ENCODE measurements at regions not wholly inside any gene's neighbourhood (a gene's known extent, or its start where the extent isn't known, plus 50 kb on each side); places are given as distances from the start of the nearest gene placed in this dataset.

DNA sequence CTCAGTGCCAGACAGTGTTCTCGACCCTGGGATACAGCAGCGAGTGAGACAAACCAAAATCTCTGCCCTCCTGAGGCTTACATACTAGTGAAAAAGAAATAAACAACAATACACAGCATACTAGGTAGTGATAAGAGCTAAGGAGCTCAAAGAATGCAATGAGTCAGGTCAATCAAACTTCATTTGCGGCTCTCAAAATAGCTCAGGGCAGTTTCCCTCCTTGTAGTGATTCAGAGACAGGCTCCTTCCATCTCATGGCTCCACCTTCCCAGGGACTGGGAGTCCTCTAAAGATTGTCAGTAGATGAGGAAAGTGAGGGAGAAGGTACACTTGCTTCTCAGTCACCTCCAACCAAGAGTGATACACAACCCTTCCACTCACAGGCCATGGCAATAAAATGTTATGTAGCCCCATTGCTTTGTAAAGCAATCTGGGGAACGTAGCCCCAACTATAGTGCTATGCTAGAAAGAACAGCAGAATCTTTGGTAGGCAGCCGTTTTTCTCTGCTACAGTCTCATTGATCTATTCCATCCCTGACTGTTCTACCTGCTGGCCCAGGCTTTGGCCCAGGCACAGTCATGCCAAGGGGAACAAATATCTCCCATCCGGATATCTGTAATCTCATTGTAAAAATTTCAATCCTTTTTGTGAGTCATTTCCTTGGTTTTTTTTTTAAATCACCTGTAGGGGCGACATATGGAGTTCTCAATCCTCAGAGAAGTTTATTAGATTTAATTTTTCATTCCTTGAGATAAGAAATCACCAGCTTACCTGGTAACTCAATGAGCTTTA, 183.1 kb upstream of the S100G start:
- TF ChIP-seq EZH2 (IDR thresholded peaks at IDR 0.05; ENCODE audit: borderline replicate concordance) (no peak), EZH2phosphoT487 (IDR thresholded peaks at IDR 0.05; ENCODE audit: low read depth, severe bottlenecking, unreplicated experiment) (no peak)
- TF ChIP-seq, protein P1, sequence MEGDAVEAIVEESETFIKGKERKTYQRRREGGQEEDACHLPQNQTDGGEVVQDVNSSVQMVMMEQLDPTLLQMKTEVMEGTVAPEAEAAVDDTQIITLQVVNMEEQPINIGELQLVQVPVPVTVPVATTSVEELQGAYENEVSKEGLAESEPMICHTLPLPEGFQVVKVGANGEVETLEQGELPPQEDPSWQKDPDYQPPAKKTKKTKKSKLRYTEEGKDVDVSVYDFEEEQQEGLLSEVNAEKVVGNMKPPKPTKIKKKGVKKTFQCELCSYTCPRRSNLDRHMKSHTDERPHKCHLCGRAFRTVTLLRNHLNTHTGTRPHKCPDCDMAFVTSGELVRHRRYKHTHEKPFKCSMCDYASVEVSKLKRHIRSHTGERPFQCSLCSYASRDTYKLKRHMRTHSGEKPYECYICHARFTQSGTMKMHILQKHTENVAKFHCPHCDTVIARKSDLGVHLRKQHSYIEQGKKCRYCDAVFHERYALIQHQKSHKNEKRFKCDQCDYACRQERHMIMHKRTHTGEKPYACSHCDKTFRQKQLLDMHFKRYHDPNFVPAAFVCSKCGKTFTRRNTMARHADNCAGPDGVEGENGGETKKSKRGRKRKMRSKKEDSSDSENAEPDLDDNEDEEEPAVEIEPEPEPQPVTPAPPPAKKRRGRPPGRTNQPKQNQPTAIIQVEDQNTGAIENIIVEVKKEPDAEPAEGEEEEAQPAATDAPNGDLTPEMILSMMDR (IDR thresholded peaks at IDR 0.05; ENCODE audit: poor library complexity) = no peak
- H2AFZ ChIP-seq = no peak overlapping the region
- no peaks in the 10 kb centered on the region for H3K79me2 ChIP-seq
- no peak overlapping the region for H3K4me3 ChIP-seq
- no peaks in the 10 kb centered on the region for H3K36me3 ChIP-seq (replicated peaks; ENCODE audit: insufficient read depth, low read depth)
- H3K9me3 ChIP-seq (ENCODE audit: low read depth) = no peaks in the 10 kb centered on the region
- no peaks in the 10 kb centered on the region for H3K9me2 ChIP-seq (replicated peaks; ENCODE audit: insufficient read depth)
- no peaks in the 10 kb centered on the region for H4K20me1 ChIP-seq (ENCODE audit: insufficient read depth, poor library complexity, severe bottlenecking)
- no peaks in the 10 kb centered on the region for H3K27me3 ChIP-seq
- no peak overlapping the region for H3K4me2 ChIP-seq
- no peak overlapping the region for H3K27ac ChIP-seq
- H3K4me1 ChIP-seq (ENCODE audit: insufficient read depth) = peaks cover 11% of the 10 kb centered on the region
- peak; percentile 28 for DNase-seq (ENCODE audit: low spot score)
- 71% methylated on average over 7 of the region's 7 CpGs for WGBS (ENCODE audit: low lambda C conversion rate, missing lambda C conversion rate)

DNA sequence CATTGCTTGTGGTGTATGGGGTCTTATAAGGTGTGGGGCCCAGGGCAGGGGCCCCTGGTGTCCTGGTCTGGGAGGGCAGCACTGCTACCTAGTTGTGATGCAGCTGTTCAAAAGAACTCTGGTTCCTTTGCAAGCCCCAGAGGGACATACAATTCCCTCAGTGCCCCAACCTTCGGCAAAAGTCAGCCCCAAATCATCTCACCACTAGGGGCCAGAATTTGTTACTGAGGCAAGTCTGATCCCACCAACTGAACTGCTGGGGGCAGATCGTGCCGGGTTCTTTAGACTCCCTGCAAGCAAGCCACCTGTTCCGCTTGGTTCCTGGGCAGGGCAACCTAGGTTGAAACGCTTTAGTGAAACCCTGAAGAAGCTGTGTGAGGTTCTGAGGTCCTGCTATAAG, 180.1 kb upstream of the S100G start:
- no peaks in the 10 kb centered on the region for H3K4me1 ChIP-seq (ENCODE audit: insufficient read depth)
- H3K36me3 ChIP-seq (replicated peaks; ENCODE audit: insufficient read depth, low read depth) = no peaks in the 10 kb centered on the region
- H2AFZ ChIP-seq = no peak overlapping the region
- no peak for TF ChIP-seq EZH2 (IDR thresholded peaks at IDR 0.05; ENCODE audit: borderline replicate concordance)
- no peak for TF ChIP-seq EZH2phosphoT487 (IDR thresholded peaks at IDR 0.05; ENCODE audit: low read depth, severe bottlenecking, unreplicated experiment)
- TF ChIP-seq, protein P1 (IDR thresholded peaks at IDR 0.05; ENCODE audit: poor library complexity) = no peak
- no peaks in the 10 kb centered on the region for H3K9me3 ChIP-seq (ENCODE audit: low read depth)
- no peak overlapping the region for H3K4me2 ChIP-seq
- DNase-seq (ENCODE audit: low spot score) = no peak
- H3K4me3 ChIP-seq = no peak overlapping the region
- no peaks in the 10 kb centered on the region for H3K27me3 ChIP-seq
- H3K9me2 ChIP-seq (replicated peaks; ENCODE audit: insufficient read depth) = no peaks in the 10 kb centered on the region
- H4K20me1 ChIP-seq (ENCODE audit: insufficient read depth, poor library complexity, severe bottlenecking) = no peaks in the 10 kb centered on the region
- WGBS (ENCODE audit: low lambda C conversion rate, missing lambda C conversion rate) = 91% methylated on average over 5 of the region's 5 CpGs
- H3K27ac ChIP-seq = no peak overlapping the region
- H3K79me2 ChIP-seq = no peaks in the 10 kb centered on the region

GRCh38 chrX:16472345-16472744, 177.6 kb upstream of the S100G start:
- TF ChIP-seq EZH2 (IDR thresholded peaks at IDR 0.05; ENCODE audit: borderline replicate concordance) (no peak), EZH2phosphoT487 (IDR thresholded peaks at IDR 0.05; ENCODE audit: low read depth, severe bottlenecking, unreplicated experiment) (no peak)
- TF ChIP-seq, protein P1 (IDR thresholded peaks at IDR 0.05; ENCODE audit: poor library complexity) = no peak

More at GRCh38 chrX:16472345-16472744, 177.6 kb upstream of the S100G start:
- no peaks in the 10 kb centered on the region for H3K9me2 ChIP-seq (replicated peaks; ENCODE audit: insufficient read depth)
- H3K36me3 ChIP-seq (replicated peaks; ENCODE audit: insufficient read depth, low read depth) = no peaks in the 10 kb centered on the region
- no peak overlapping the region for H3K4me2 ChIP-seq
- no peak overlapping the region for H3K4me3 ChIP-seq
- H3K27ac ChIP-seq = no peak overlapping the region
- no peaks in the 10 kb centered on the region for H3K9me3 ChIP-seq (ENCODE audit: low read depth)
- H2AFZ ChIP-seq = no peak overlapping the region
- 97% methylated on average over 1 of the region's 1 CpG for WGBS (ENCODE audit: low lambda C conversion rate, missing lambda C conversion rate)
- H4K20me1 ChIP-seq (ENCODE audit: insufficient read depth, poor library complexity, severe bottlenecking) = no peaks in the 10 kb centered on the region
- DNase-seq (ENCODE audit: low spot score) = no peak
- no peaks in the 10 kb centered on the region for H3K79me2 ChIP-seq
- no peaks in the 10 kb centered on the region for H3K4me1 ChIP-seq (ENCODE audit: insufficient read depth)
- H3K27me3 ChIP-seq = no peaks in the 10 kb centered on the region
